ENCODE measurements at regions not wholly inside any gene's neighbourhood (a gene's known extent, or its start where the extent isn't known, plus 50 kb on each side); places are given as distances from the start of the nearest gene placed in this dataset.

GRCh38 chr10:121690152-121690848 is 92.1 kb upstream of the FGFR2 start:
- no peak for TF ChIP-seq EZH2 (IDR thresholded peaks at IDR 0.05; ENCODE audit: low read depth)
- no peak for TF ChIP-seq CTCF (conservative IDR thresholded peaks at IDR 0.05)

All from PC-9 (cell line).